A549 (cell line): ENCODE measurements at regions not wholly inside any gene's neighbourhood (a gene's known extent, or its start where the extent isn't known, plus 50 kb on each side); places are given as distances from the start of the nearest gene placed in this dataset.

Experiments
- ATAC-seq, 2 experiments: fragments of 200-7000 bp in 1 of 2; fragments of >200 bp in 1 of 2; cut with Nextera tagmentation in 1 of 2; cut with Tn5 transposase in 1 of 2; 3 replicates each; pipeline versions ENCODE4 v1.8.0 to v1.9.1; 2018 to 2020; ENCODE audit warnings: mild to moderate bottlenecking in 1 of 2, moderate library complexity in 1 of 2
- CTCF ChIA-PET: fragments of 300-600 bp; sonication (Branson Sonifier 250); formaldehyde crosslinking; extraction: SDS; loops from one replicate; lab custom pipeline; 2021; ENCODE audit warnings: antibody characterized with exemption, inconsistent platforms; lab: Yijun Ruan, JAX
- POLR2A ChIA-PET: fragments of 350-600 bp; formaldehyde crosslinking; extraction: SDS; loops from one replicate; lab custom pipeline; 2021; ENCODE audit warnings: antibody characterized with exemption, inconsistent platforms; lab: Yijun Ruan, JAX
- DNase-seq, 2 experiments: peaks; one replicate each; pipeline versions ENCODE4 v3.0.0 to v3.0.0-alpha.2; 2011 to 2016; ENCODE audit warnings: low read depth in 1 of 2, low spot score in 1 of 2
- FAIRE-seq: peaks from 2 replicates; lab custom pipeline; 2011; peaks lifted over from hg19 to GRCh38; lab: Jason Lieb, UNC
- H3K27ac ChIP-seq, 2 experiments: fragments of >200 bp; sonication (Bioruptor Twin); formaldehyde crosslinking; 3 replicates each; pipeline ENCODE4 v1.5.1; 2016 to 2017
- H3K4me1 ChIP-seq: fragments of >200 bp; sonication (Bioruptor Twin); formaldehyde crosslinking; 3 replicates; pipeline ENCODE4 v1.6.1; 2016
- H3K4me2 ChIP-seq: fragments of >200 bp; sonication (Bioruptor Twin); formaldehyde crosslinking; 3 replicates; pipeline ENCODE4 v1.6.1; 2016
- H3K4me3 ChIP-seq: fragments of >200 bp; sonication (Bioruptor Twin); formaldehyde crosslinking; 3 replicates; pipeline ENCODE4 v1.5.1; 2016
- H3K9me3 ChIP-seq: fragments of >200 bp; sonication (Bioruptor Twin); formaldehyde crosslinking; 3 replicates; pipeline ENCODE4 v1.6.1; 2016
- CBX2 ChIP-seq: fragments of 200-600 bp; sonication (generic); IDR thresholded peaks from 2 replicates; pipeline ENCODE4 v1.6.1; 2016; ENCODE audit warnings: low read depth, mild to moderate bottlenecking, borderline replicate concordance
- EHF ChIP-seq: fragments of 250-450 bp; sonication (Bioruptor Pico); IDR thresholded peaks from 2 replicates; pipeline ENCODE4 v1.5.0; 2020; ENCODE audit warnings: mild to moderate bottlenecking
- ESRRA ChIP-seq: fragments of 150-350 bp; IDR thresholded peaks from 2 replicates; pipeline ENCODE4 v1.6.1; 2014; ENCODE audit warnings: mild to moderate bottlenecking, low read length, borderline replicate concordance
- FOSB ChIP-seq: fragments of 250-450 bp; sonication (Bioruptor Pico); IDR thresholded peaks from 2 replicates; pipeline ENCODE4 v1.5.0; 2020; ENCODE audit warnings: mild to moderate bottlenecking, moderate library complexity
- FOXS1 ChIP-seq: fragments of 250-450 bp; sonication (Bioruptor Pico); IDR thresholded peaks from 2 replicates; pipeline ENCODE4 v1.5.0; 2020; ENCODE audit warnings: mild to moderate bottlenecking, moderate library complexity
- HEYL ChIP-seq: fragments of 250-450 bp; sonication (Bioruptor Pico); IDR thresholded peaks from 2 replicates; pipeline ENCODE4 v1.8.0; 2021; ENCODE audit warnings: mild to moderate bottlenecking, moderate library complexity
- HOXA7 ChIP-seq: fragments of 250-450 bp; sonication (Bioruptor Pico); IDR thresholded peaks from 2 replicates; pipeline ENCODE4 v1.5.0; 2020; ENCODE audit warnings: mild to moderate bottlenecking, moderate library complexity
- HOXB13 ChIP-seq: fragments of 250-450 bp; sonication (Bioruptor Pico); IDR thresholded peaks from 2 replicates; pipeline ENCODE4 v1.5.0; 2020; ENCODE audit warnings: low read depth, mild to moderate bottlenecking, moderate library complexity
- JUNB ChIP-seq: fragments of >200 bp; sonication (Bioruptor Twin); formaldehyde crosslinking; IDR thresholded peaks from 2 replicates; pipeline ENCODE4 v1.6.1; 2016
- NFE2L2 ChIP-seq: fragments of 150-350 bp; conservative IDR thresholded peaks from 2 replicates; pipeline ENCODE4 v1.6.1; 2014; ENCODE audit warnings: low read length
- NPAS2 ChIP-seq: fragments of 250-450 bp; sonication (Bioruptor Pico); IDR thresholded peaks from 2 replicates; pipeline ENCODE4 v1.8.0; 2022; ENCODE audit warnings: mild to moderate bottlenecking, moderate library complexity, borderline replicate concordance
- NR3C1 ChIP-seq: fragments of >200 bp; sonication (Bioruptor Twin); formaldehyde crosslinking; IDR thresholded peaks from 3 replicates; pipeline ENCODE4 v1.6.1; 2017
- PHF8 ChIP-seq: fragments of 200-600 bp; sonication (generic); IDR thresholded peaks from 2 replicates; pipeline ENCODE4 v1.6.1; 2016; ENCODE audit warnings: low read depth, mild to moderate bottlenecking, antibody characterized with exemption, moderate library complexity, borderline replicate concordance
- POLR2A ChIP-seq: IDR thresholded peaks from 2 replicates; pipeline ENCODE4 v1.6.1; 2012; ENCODE audit warnings: mild to moderate bottlenecking, low read length
- RARB ChIP-seq: fragments of 250-450 bp; sonication (Bioruptor Pico); IDR thresholded peaks from 2 replicates; pipeline ENCODE4 v1.8.0; 2021; ENCODE audit warnings: mild to moderate bottlenecking, moderate library complexity
- RFX5 ChIP-seq: fragments of 450-650 bp; IDR thresholded peaks from 2 replicates; pipeline ENCODE4 v1.7.1; 2014; ENCODE audit warnings: antibody characterized with exemption, mild to moderate bottlenecking, moderate library complexity
- RNF2 ChIP-seq: fragments of 200-600 bp; sonication (generic); IDR thresholded peaks from 2 replicates; pipeline ENCODE4 v1.6.1; 2016; ENCODE audit warnings: low read depth, mild to moderate bottlenecking, antibody characterized with exemption, moderate library complexity, borderline replicate concordance
- ZC3H11A ChIP-seq: fragments of 450-650 bp; IDR thresholded peaks from 2 replicates; pipeline ENCODE4 v1.6.1; 2014; ENCODE audit warnings: antibody characterized with exemption, mild to moderate bottlenecking
- ZFP36 ChIP-seq: fragments of 450-650 bp; IDR thresholded peaks from 2 replicates; pipeline ENCODE4 v1.6.1; 2014; ENCODE audit warnings: borderline replicate concordance; ENCODE audit not compliant: partially characterized antibody
- WGBS: methylation state at CpG from one replicate; pipeline ENCODE4 v1.1.6; 2017; ENCODE audit errors: missing lambda C conversion rate; 5-methylcytosine and 5-hydroxymethylcytosine counted together
- TF ChIP-seq, protein P1 (sequence below): fragments of 250-450 bp; sonication (Bioruptor Pico); IDR thresholded peaks from 2 replicates; pipeline ENCODE4 v1.5.0; 2021; ENCODE audit warnings: mild to moderate bottlenecking, moderate library complexity, borderline replicate concordance
- TF ChIP-seq, protein P2 (sequence below): IDR thresholded peaks from 2 replicates; pipeline ENCODE4 v1.6.1; 2012
- TF ChIP-seq, protein P3 (sequence below): fragments of >200 bp; sonication (Bioruptor Twin); formaldehyde crosslinking; IDR thresholded peaks from 3 replicates; pipeline ENCODE4 v1.6.1; 2016
- TF ChIP-seq, protein P4 (sequence below): fragments of 150-350 bp; IDR thresholded peaks from 2 replicates; pipeline ENCODE4 v1.6.1; 2014; ENCODE audit warnings: low read depth, mild to moderate bottlenecking, low read length
- TF ChIP-seq, protein P5 (sequence below): IDR thresholded peaks from 2 replicates; pipeline ENCODE4 v1.6.1; 2012; ENCODE audit warnings: low read depth, borderline replicate concordance
- TF ChIP-seq, protein P6 (sequence below): fragments of 200-600 bp; sonication (generic); IDR thresholded peaks from 2 replicates; pipeline ENCODE4 v1.6.1; 2016; ENCODE audit warnings: antibody characterized with exemption, mild to moderate bottlenecking, moderate library complexity
- TF ChIP-seq, protein P7 (sequence below): IDR thresholded peaks from 2 replicates; pipeline ENCODE4 v1.6.1; 2012

DNA sequence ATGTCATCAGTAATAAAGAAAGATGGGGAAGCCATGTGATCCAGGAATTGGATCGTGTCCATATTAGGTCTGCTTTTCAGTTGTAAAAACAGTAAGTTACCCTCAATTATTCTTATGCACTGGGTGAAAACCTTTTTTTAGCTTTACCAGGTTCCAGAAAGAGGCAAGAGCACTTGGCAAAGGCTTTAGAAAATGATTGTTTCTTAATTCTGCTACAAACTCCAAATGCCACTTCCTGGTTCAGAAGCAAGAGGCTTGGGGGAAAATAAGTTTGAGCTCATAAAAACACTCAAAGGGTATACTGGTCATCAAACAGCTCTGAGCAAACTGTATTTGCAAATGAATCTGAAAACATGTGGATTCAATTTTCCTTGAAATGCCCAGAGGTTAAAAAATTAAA lies 615.6 kb downstream of the EBF1 start (continued):
- TF ChIP-seq, protein P1, sequence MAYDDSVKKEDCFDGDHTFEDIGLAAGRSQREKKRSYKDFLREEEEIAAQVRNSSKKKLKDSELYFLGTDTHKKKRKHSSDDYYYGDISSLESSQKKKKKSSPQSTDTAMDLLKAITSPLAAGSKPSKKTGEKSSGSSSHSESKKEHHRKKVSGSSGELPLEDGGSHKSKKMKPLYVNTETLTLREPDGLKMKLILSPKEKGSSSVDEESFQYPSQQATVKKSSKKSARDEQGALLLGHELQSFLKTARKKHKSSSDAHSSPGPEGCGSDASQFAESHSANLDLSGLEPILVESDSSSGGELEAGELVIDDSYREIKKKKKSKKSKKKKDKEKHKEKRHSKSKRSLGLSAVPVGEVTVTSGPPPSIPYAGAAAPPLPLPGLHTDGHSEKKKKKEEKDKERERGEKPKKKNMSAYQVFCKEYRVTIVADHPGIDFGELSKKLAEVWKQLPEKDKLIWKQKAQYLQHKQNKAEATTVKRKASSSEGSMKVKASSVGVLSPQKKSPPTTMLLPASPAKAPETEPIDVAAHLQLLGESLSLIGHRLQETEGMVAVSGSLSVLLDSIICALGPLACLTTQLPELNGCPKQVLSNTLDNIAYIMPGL (CRISPR knock-in tag), result no peak
- TF ChIP-seq, protein P2, sequence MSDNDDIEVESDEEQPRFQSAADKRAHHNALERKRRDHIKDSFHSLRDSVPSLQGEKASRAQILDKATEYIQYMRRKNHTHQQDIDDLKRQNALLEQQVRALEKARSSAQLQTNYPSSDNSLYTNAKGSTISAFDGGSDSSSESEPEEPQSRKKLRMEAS, result no peak
- no peak for TF ChIP-seq RFX5
- TF ChIP-seq NFE2L2, result no peak
- no peak for TF ChIP-seq POLR2A
- no peak for TF ChIP-seq RARB (CRISPR knock-in tag)
- no peak for TF ChIP-seq FOXS1 (CRISPR knock-in tag)
- no peak for TF ChIP-seq EHF (CRISPR knock-in tag)
- TF ChIP-seq NPAS2 (CRISPR knock-in tag), result no peak
- TF ChIP-seq, protein P3, sequence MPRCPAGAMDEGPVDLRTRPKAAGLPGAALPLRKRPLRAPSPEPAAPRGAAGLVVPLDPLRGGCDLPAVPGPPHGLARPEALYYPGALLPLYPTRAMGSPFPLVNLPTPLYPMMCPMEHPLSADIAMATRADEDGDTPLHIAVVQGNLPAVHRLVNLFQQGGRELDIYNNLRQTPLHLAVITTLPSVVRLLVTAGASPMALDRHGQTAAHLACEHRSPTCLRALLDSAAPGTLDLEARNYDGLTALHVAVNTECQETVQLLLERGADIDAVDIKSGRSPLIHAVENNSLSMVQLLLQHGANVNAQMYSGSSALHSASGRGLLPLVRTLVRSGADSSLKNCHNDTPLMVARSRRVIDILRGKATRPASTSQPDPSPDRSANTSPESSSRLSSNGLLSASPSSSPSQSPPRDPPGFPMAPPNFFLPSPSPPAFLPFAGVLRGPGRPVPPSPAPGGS, result no peak
- TF ChIP-seq, protein P4, sequence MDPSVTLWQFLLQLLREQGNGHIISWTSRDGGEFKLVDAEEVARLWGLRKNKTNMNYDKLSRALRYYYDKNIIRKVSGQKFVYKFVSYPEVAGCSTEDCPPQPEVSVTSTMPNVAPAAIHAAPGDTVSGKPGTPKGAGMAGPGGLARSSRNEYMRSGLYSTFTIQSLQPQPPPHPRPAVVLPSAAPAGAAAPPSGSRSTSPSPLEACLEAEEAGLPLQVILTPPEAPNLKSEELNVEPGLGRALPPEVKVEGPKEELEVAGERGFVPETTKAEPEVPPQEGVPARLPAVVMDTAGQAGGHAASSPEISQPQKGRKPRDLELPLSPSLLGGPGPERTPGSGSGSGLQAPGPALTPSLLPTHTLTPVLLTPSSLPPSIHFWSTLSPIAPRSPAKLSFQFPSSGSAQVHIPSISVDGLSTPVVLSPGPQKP, result no peak
- TF ChIP-seq ZFP36, result no peak
- no peak for TF ChIP-seq JUNB

DNA sequence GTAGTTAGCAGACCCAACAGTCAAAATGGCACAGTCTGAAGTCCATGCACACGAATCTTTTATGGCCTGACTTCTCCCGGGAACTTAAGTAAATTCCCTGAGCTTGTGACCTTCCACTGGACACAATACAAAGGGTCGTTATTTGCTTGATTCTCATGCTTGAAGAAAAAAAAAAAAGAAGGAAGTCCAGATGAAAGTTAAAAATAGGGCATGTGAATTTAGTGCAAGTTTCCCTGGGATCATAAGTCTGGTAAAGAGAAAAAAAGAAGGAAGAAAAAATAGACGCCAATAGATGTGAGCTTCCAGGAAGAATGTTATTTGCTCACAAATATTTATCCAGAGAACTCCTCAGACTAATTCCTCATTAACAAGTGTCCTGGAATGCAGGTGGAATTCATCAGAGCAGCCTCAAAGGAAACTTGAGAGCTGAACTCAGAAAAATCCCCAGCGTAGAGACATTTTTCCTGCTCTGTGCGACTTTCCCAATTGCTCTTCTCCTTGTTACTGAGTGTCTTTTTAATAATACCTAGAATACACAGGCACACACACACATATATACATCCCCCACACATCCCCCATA lies 616.3 kb downstream of the EBF1 start:
- Histone ChIP-seq H3K27ac (no peak overlapping the region), H3K4me1 (no peaks in the 10 kb centered on the region), H3K4me3 (no peak overlapping the region), H3K9me3 (no peaks in the 10 kb centered on the region), H3K4me2 (no peak overlapping the region)
- 5% methylated on average over 6 of the region's 6 CpGs for WGBS
- POLR2A ChIA-PET, result no interaction called here
- CTCF ChIA-PET, result interaction anchor here (0.7 kb wide), 1 partner anchor 36 kb away, joined by 3 read pairs; no protein-coding TSS in a partner anchor
- no peak for DNase-seq
- TF ChIP-seq, protein P5, sequence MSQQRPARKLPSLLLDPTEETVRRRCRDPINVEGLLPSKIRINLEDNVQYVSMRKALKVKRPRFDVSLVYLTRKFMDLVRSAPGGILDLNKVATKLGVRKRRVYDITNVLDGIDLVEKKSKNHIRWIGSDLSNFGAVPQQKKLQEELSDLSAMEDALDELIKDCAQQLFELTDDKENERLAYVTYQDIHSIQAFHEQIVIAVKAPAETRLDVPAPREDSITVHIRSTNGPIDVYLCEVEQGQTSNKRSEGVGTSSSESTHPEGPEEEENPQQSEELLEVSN, result no peak
- TF ChIP-seq HOXB13 (CRISPR knock-in tag) (no peak), CBX2 (no peak), RFX5 (no peak), EHF (CRISPR knock-in tag) (no peak), HEYL (CRISPR knock-in tag) (no peak), PHF8 (no peak), FOSB (CRISPR knock-in tag) (no peak), HOXA7 (no peak), RARB (CRISPR knock-in tag) (no peak), NR3C1 (no peak), ZC3H11A (no peak), ESRRA (no peak), RNF2 (no peak), ZFP36 (no peak)
- TF ChIP-seq, protein P6, sequence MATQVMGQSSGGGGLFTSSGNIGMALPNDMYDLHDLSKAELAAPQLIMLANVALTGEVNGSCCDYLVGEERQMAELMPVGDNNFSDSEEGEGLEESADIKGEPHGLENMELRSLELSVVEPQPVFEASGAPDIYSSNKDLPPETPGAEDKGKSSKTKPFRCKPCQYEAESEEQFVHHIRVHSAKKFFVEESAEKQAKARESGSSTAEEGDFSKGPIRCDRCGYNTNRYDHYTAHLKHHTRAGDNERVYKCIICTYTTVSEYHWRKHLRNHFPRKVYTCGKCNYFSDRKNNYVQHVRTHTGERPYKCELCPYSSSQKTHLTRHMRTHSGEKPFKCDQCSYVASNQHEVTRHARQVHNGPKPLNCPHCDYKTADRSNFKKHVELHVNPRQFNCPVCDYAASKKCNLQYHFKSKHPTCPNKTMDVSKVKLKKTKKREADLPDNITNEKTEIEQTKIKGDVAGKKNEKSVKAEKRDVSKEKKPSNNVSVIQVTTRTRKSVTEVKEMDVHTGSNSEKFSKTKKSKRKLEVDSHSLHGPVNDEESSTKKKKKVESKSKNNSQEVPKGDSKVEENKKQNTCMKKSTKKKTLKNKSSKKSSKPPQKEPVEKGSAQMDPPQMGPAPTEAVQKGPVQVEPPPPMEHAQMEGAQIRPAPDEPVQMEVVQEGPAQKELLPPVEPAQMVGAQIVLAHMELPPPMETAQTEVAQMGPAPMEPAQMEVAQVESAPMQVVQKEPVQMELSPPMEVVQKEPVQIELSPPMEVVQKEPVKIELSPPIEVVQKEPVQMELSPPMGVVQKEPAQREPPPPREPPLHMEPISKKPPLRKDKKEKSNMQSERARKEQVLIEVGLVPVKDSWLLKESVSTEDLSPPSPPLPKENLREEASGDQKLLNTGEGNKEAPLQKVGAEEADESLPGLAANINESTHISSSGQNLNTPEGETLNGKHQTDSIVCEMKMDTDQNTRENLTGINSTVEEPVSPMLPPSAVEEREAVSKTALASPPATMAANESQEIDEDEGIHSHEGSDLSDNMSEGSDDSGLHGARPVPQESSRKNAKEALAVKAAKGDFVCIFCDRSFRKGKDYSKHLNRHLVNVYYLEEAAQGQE, result no peak
- TF ChIP-seq, protein P7, sequence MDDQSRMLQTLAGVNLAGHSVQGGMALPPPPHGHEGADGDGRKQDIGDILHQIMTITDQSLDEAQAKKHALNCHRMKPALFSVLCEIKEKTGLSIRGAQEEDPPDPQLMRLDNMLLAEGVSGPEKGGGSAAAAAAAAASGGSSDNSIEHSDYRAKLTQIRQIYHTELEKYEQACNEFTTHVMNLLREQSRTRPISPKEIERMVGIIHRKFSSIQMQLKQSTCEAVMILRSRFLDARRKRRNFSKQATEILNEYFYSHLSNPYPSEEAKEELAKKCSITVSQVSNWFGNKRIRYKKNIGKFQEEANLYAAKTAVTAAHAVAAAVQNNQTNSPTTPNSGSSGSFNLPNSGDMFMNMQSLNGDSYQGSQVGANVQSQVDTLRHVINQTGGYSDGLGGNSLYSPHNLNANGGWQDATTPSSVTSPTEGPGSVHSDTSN, result no peak
- no peak for FAIRE-seq
- no peak for ATAC-seq
